Choroid plexus epithelial cell (primary cell): ENCODE measurements at regions not wholly inside any gene's neighbourhood (a gene's known extent, or its start where the extent isn't known, plus 50 kb on each side); places are given as distances from the start of the nearest gene placed in this dataset.
A peak's percentile ranks its signal among the peaks of the same experiment; 100 is the strongest.

Experiments used
- DNase-seq: peaks from one replicate; pipeline ENCODE4 v3.0.0-alpha.2; 2010; ENCODE audit warnings: low read depth
- H3K4me3 ChIP-seq: 2 replicates; pipeline ENCODE4 v1.5.1; 2011; ENCODE audit warnings: low read depth, mild to moderate bottlenecking, control low read depth, low read length, moderate library complexity
- CTCF ChIP-seq: conservative IDR thresholded peaks from 2 replicates; pipeline ENCODE4 v1.5.1; 2011; ENCODE audit warnings: low read depth, mild to moderate bottlenecking, control low read depth, inconsistent platforms, low read length, moderate library complexity

GRCh38 chr4:60250657-60251056, 949.5 kb upstream of the ADGRL3 start:
- no peak for TF ChIP-seq CTCF
- DNase-seq = no peak
- H3K4me3 ChIP-seq = no peak overlapping the region

GRCh38 chr4:60259781-60260180, 940.3 kb upstream of the ADGRL3 start:
- no peak for TF ChIP-seq CTCF
- DNase-seq = no peak
- H3K4me3 ChIP-seq = no peak overlapping the region

GRCh38 chr4:60266505-60266904, 933.6 kb upstream of the ADGRL3 start:
- DNase-seq = no peak
- no peak for TF ChIP-seq CTCF
- H3K4me3 ChIP-seq = no peak overlapping the region

GRCh38 chr4:60296386-60296785, 903.7 kb upstream of the ADGRL3 start:
- H3K4me3 ChIP-seq = no peak overlapping the region
- DNase-seq = no peak
- TF ChIP-seq CTCF = no peak

GRCh38 chr4:60313611-60314178, 886.4 kb upstream of the ADGRL3 start:
- no peak overlapping the region for H3K4me3 ChIP-seq
- no peak for TF ChIP-seq CTCF
- peak; percentile 13 for DNase-seq

- TF ChIP-seq CTCF = no peak
- no peak overlapping the region for H3K4me3 ChIP-seq
- no peak for DNase-seq
These were observed 885.7 kb upstream of the ADGRL3 start for GRCh38 chr4:60314416-60314815.

- DNase-seq = no peak
- H3K4me3 ChIP-seq = no peak overlapping the region
- no peak for TF ChIP-seq CTCF
These were observed 884.5 kb upstream of the ADGRL3 start for GRCh38 chr4:60315586-60315985.
